ELR (cell line): ENCODE measurements at regions not wholly inside any gene's neighbourhood (a gene's known extent, or its start where the extent isn't known, plus 50 kb on each side); places are given as distances from the start of the nearest gene placed in this dataset.

Source experiments
- DNase-seq: peaks from one replicate; pipeline ENCODE4 v3.0.0-alpha.2; 2015; ENCODE audit warnings: low read depth

GRCh38 chr3:11917051-11917450, 70.4 kb upstream of the TAMM41 start:
- DNase-seq, result no peak

- no peak for DNase-seq
Measured at GRCh38 chr3:11919390-11919789, 72.7 kb upstream of the TAMM41 start.

GRCh38 chr3:11924518-11924917, 77.8 kb upstream of the TAMM41 start:
- DNase-seq, result no peak

GRCh38 chr3:11928381-11928780, 75.8 kb upstream of the SYN2 start:
- no peak for DNase-seq

- no peak for DNase-seq
Measured at GRCh38 chr3:11929531-11929930, 74.7 kb upstream of the SYN2 start.

- no peak for DNase-seq
Measured at GRCh38 chr3:11930084-11930483, 74.1 kb upstream of the SYN2 start.

- no peak for DNase-seq
Measured at GRCh38 chr3:11932636-11933035, 71.6 kb upstream of the SYN2 start.

GRCh38 chr3:11933529-11933928, 70.7 kb upstream of the SYN2 start:
- DNase-seq, result no peak

GRCh38 chr3:11944052-11944673, 60.0 kb upstream of the SYN2 start:
- peak; percentile 42 for DNase-seq

- no peak for DNase-seq
Measured at GRCh38 chr3:11948331-11948730, 55.9 kb upstream of the SYN2 start.

- DNase-seq, result no peak
Measured at GRCh38 chr3:11948866-11949265, 55.3 kb upstream of the SYN2 start.

GRCh38 chr3:11949351-11949750, 54.8 kb upstream of the SYN2 start:
- no peak for DNase-seq

- DNase-seq, result no peak
Measured at GRCh38 chr3:11950576-11950975, 53.6 kb upstream of the SYN2 start.

GRCh38 chr3:11953350-11953749, 50.8 kb upstream of the SYN2 start:
- DNase-seq, result no peak

GRCh38 chr3:11953778-11954177, 50.4 kb upstream of the SYN2 start:
- DNase-seq, result no peak

GRCh38 chr3:11954312-11954934, 49.8 kb upstream of the SYN2 start:
- no peak for DNase-seq
